RKO (cell line): ENCODE measurements at regions not wholly inside any gene's neighbourhood (a gene's known extent, or its start where the extent isn't known, plus 50 kb on each side); places are given as distances from the start of the nearest gene placed in this dataset.
A peak's percentile ranks its signal among the peaks of the same experiment; 100 is the strongest.

Source experiments
- DNase-seq: peaks from one replicate; pipeline ENCODE4 v3.0.0-alpha.2; 2016; ENCODE audit warnings: low spot score

DNA sequence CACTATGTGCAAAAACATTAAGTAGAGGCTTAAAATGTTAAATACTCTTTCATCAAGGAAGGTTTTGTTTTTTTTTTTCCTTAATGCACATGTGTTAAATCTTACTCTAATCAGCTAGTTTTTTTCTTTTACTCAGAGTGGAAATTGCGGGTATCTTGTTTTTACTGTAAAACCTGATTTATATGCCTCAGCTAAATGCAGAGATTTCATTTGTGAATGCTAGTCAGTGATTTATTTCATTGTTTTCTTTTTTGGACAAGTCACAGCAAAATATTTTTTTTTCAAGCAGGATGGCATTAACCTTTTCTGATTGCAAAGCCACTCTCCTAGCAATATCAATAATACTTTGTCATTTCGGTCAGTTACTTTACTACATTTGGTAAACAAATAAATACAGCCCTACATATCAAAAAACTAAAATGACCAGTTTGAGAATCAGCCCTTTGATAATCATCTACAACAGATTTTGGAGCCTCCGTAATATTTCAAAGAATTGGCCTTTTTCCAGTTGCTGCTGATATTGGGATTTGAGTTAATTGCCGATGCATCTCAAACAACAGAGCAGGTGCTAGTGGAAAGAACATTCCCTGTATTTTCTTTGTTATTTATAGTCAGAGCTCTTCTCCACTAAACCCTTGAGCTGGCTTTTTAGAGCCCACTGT is 579.2 kb upstream of the ZNF608 start:
- no peak for DNase-seq

- DNase-seq: peak; percentile 16
These were observed 579.7 kb upstream of the ZNF608 start for GRCh38 chr5:125326150-125326510.

- DNase-seq: no peak
These were observed 581.2 kb upstream of the ZNF608 start for GRCh38 chr5:125327676-125328075.

DNA sequence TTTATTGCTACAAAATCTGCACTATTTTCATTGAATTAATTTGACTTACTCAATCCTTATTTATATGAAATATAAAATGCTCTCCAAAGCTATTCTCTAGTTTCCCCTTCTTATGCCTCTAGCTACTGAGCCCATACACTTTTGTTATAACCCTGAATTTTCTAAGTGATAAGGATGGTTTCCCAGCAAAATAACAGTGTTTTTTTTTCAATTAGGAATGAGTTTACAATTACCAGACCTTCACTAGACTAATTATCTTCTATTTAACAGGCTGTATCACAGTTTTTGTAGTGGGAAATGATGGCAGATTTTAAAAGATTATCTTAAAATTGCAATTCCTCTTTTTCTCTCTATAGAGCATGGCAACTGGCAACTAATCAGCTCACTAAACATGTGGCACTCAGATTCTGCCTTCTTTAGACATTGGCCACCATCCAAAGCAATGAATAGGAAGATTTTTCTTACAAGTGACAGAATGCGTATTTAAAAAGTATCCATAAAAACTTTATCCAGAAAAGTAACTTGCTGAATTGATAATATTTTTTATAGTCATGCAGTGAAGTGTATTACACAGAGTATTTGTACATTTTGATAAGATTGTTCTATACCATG is 585.7 kb upstream of the ZNF608 start:
- DNase-seq: no peak

GRCh38 chr5:125333416-125333815 is 587.0 kb upstream of the ZNF608 start:
- no peak for DNase-seq

- no peak for DNase-seq
These were observed 590.0 kb upstream of the ZNF608 start for GRCh38 chr5:125336401-125336800.

GRCh38 chr5:125337294-125337693 is 590.9 kb upstream of the ZNF608 start:
- no peak for DNase-seq

DNA sequence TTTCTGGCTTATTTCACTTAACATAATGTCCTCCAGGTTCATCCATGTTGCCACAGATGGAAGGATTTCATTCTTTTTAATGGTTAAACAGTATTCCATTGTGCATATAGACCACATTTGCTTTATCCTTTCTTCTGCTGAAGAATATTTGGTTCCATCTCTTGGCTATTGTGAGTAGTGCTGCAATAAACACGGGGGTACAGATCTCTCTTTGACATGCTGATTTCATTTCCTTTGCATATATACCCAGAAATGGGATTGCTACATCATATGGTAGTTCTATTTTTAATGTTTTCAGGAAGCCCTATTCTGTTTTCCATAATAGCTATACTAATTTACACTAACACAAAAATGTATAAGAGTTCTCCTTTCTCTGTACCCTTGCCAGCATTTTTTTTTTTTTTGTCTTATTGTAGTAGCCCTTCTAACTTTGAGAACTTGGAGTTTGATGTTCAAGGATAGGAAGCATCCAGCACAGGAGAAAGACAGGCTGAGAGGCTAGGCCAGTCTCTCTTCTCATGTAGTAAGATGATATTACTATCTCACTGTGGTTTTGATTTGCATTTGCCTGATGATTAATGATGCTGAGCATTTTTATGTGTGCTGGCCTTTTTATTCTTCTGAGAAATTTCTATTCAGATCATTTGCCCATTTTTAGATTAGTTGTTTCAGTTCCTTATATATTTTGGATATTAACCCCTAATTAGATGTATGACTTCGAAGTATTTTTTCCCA is 592.2 kb upstream of the ZNF608 start:
- DNase-seq: no peak

DNA sequence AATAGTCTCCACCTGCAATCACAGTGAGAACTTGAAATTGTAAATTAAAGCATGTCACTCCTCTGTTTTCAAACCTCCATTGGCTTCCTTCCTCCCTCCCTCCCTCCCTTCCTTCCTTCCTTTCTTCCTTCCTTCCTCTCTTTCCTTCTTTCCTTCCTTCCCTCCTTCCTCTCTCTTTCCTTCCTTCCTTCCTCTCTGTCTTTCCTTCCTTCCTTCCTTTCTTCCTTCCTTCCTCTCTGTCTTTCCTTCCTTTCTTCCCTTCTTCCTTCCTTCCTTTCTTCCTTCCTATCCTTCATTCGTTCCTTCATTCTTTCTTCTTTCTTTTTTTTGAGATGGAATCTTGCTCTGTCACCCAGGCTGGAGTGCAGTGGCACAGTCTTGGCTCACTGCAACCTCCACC is 595.0 kb upstream of the ZNF608 start:
- no peak for DNase-seq

- no peak for DNase-seq
These were observed 596.6 kb upstream of the ZNF608 start for GRCh38 chr5:125343015-125343414.

DNA sequence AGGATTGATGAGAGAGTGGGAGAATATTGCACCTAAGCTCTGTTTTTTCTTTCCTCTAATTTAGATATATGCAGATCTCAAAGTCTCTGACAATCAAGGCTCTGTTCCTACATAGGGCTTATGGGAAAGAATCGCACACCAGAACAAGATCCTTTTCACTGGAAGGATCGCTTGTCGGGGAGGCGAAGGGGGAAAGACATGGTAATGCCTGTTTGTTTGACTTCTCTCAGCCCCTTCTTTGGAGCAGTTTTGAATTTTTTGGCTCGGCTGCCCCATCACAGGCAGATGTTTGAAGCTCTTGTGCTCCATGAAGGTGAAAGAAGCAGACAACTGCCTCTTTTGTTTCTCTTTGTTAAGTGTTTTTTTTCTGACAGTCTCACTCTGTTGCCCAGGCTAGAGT is 599.9 kb upstream of the ZNF608 start:
- DNase-seq: no peak

DNA sequence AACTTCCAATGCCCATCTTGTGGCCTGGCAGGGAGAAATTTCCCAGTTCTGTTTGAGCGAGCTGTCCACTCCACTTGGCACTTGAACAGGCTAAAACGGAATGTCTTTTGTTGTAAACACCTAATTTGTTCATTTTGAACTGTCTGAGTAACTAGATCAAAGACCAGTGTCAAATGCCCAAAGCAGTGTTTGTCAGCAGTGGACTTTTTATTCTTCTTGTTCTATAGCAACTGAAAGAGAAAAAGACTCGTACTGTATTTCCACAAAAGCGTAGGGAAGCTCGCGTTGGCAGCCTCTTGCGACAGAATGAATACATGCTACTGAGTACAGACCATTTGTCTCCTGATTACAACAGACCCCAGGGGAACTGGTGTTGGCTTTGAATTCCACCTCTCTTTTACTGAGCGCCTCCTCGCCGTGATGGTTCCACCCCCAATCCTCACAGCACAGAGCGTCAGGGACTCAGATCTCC is 601.8 kb upstream of the ZNF608 start:
- DNase-seq: no peak

- DNase-seq: no peak
These were observed 602.7 kb upstream of the ZNF608 start for GRCh38 chr5:125348936-125349831.

DNA sequence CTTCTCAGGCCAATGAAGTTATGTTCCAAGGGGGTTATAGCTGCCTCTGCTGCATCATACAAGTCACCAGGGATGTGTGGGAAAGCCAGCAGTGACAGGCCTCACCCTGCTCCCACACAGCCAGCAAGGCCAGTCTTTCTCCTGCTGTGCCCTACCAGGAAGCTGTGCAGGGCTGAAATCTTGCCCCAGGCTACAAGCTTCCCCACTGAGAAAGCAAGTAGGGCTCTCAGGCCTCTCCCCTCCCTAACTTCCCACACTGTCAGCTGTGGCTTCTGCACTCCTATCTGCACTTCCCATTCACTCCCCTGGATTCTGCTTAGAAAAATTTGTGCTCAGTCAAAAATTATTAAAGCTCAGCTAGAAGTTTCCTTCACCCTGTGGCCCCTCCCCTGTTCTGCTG is 611.2 kb upstream of the ZNF608 start:
- DNase-seq: no peak

GRCh38 chr5:125365747-125366146 is 619.3 kb upstream of the ZNF608 start:
- DNase-seq: no peak

- DNase-seq: no peak
These were observed 621.3 kb upstream of the ZNF608 start for GRCh38 chr5:125367702-125368101.

DNA sequence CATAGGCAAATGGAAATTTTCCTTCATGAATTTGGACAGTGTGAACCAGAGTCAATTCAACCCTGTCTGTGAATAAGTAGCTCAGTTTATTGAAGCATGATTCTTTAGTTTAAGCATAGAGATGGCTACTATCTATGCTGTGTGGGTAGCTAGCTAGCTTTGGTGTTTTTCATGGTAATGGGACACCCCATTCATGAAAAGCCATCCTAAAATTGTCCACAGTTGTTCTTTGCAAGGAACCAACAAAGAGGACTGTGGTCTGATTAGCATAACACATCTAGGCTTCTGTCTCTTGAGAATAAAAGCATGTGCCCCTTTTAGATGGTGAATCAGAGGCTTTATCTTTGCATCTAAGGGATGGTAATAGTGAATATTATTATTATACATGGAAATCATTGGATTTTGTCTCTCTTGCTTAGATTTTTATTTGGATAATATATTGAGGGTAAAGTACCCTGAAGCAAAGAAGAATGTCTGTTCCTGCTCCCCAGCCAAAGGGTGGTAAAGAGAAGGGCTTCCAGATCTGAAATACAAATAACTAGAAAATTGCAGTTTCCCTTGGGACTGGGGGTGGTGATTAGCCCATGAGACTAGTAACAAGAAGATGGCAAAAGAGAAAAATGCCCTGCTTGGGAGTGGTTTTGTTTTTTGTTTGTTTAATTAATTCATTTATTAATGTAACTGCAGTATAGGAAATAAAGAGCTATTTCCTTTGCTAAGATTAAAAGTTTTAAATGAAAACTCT is 624.2 kb upstream of the ZNF608 start:
- DNase-seq: no peak

DNA sequence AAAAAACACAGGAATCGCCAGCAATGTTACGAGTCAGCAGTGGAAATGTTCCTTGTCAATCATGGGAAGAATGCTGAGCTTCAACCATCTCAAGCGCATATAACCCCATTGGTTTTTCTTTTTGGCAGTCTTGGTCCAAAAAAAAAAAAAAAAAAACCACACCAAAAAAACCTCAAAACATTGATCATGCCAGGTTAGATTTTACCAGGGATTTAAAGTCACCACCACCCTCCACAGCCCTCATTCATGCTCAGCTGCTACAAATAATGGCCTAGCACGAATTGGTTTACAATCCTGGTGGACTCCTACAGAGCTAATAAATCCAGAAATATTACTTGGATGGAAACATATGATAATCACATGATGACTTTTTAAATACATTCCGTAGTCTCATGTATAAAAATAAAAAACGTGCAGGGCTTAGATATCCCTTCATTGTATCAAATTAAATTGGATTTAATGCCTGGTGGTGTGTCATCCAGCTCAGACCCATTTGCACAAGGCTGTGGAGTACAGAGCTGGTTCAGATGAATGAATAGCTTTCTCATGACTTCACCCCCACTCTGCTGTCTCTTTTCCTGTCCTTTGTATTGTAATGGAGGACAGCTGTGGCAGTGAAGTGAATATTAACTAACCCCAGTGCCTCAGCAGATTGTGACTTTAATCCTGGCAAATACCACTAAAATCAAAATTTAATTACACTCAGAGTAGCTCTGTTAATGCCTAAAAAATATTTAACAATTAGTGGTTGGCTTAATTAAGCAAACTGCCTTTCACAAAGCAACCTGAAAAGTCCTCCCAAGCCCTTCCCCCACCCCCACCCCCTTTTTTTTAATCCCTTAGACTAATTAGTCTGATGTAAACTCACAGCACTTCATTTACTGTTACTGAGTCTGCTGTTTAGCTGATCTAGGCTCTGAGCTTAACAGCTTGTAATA is 626.5 kb upstream of the ZNF608 start:
- no peak for DNase-seq

GRCh38 chr5:125375143-125375542 is 628.7 kb upstream of the ZNF608 start:
- no peak for DNase-seq

- no peak for DNase-seq
These were observed 629.7 kb upstream of the ZNF608 start for GRCh38 chr5:125376059-125376641.
